ENCODE measurements at regions not wholly inside any gene's neighbourhood (a gene's known extent, or its start where the extent isn't known, plus 50 kb on each side); places are given as distances from the start of the nearest gene placed in this dataset.

GRCh38 chr3:61349717-61350116, 98.5 kb upstream of the FHIT start:
- Histone ChIP-seq H3K36me3 (ENCODE audit: insufficient read depth) (no peaks in the 10 kb centered on the region), H3K4me2 (no peak overlapping the region), H3K9me2 (ENCODE audit: insufficient read depth) (0 out of 2 replicates have a peak, but pooled peaks cover 8% of the 10 kb centered on the region), H3K4me1 (ENCODE audit: insufficient read depth) (no peaks in the 10 kb centered on the region), H3K4me3 (no peak overlapping the region), H3K27ac (ENCODE audit: low read depth) (no peak overlapping the region), H3K79me2 (replicated peaks; ENCODE audit: insufficient read depth) (no peaks in the 10 kb centered on the region), H3F3A (replicated peaks; ENCODE audit: low read depth) (no peaks in the 10 kb centered on the region), H3K27me3 (ENCODE audit: insufficient read depth) (no peaks in the 10 kb centered on the region), H2AFZ (no peak overlapping the region), H4K20me1 (replicated peaks; ENCODE audit: insufficient read depth) (no peaks in the 10 kb centered on the region; the same call in 1 of the 2 replicates)
- H3K9me3 Mint-ChIP-seq: no peaks in the 10 kb centered on the region
- no peak for TF ChIP-seq REST (IDR thresholded peaks at IDR 0.05; ENCODE audit: unreplicated experiment)
- no peak overlapping the region for H3K27ac Mint-ChIP-seq
- no peak for ATAC-seq
- H3K27me3 Mint-ChIP-seq (ENCODE audit: insufficient read depth, low read depth, poor library complexity): peaks cover 4% of the 10 kb centered on the region
- no peaks in the 10 kb centered on the region for H3K36me3 Mint-ChIP-seq (ENCODE audit: low read depth)
- no peaks in the 10 kb centered on the region; the same call in 1 of the 3 replicates for H3K4me1 Mint-ChIP-seq
- no peak for DNase-seq (ENCODE audit: low spot score)
- H3K4me3 Mint-ChIP-seq: no peak overlapping the region

GRCh38 chr3:61350782-61351309, 99.6 kb upstream of the FHIT start:
- Mint-ChIP-seq H3K4me3 (no peak overlapping the region), H3K27me3 (ENCODE audit: insufficient read depth, low read depth, poor library complexity) (peaks cover 4% of the 10 kb centered on the region), H3K4me1 (no peaks in the 10 kb centered on the region), H3K9me3 (no peaks in the 10 kb centered on the region), H3K27ac (no peak overlapping the region), H3K36me3 (ENCODE audit: low read depth) (no peaks in the 10 kb centered on the region)
- Histone ChIP-seq H3K36me3 (ENCODE audit: insufficient read depth) (no peaks in the 10 kb centered on the region), H3K4me2 (no peak overlapping the region), H3K79me2 (replicated peaks; ENCODE audit: insufficient read depth) (no peaks in the 10 kb centered on the region), H3K27ac (ENCODE audit: low read depth) (no peak overlapping the region), H3K4me1 (ENCODE audit: insufficient read depth) (no peaks in the 10 kb centered on the region), H3K27me3 (ENCODE audit: insufficient read depth) (no peaks in the 10 kb centered on the region), H3K4me3 (no peak overlapping the region), H3F3A (replicated peaks; ENCODE audit: low read depth) (no peaks in the 10 kb centered on the region), H4K20me1 (replicated peaks; ENCODE audit: insufficient read depth) (no peaks in the 10 kb centered on the region), H2AFZ (0 out of 2 replicates have a peak overlapping the region, but pooled peaks have one; percentile 7), H3K9me2 (ENCODE audit: insufficient read depth) (0 out of 2 replicates have a peak, but pooled peaks cover 4% of the 10 kb centered on the region)
- DNase-seq (ENCODE audit: low spot score) (no peak), ATAC-seq (no peak)
- TF ChIP-seq CTCF (conservative IDR thresholded peaks at IDR 0.05; ENCODE audit: low read depth in 2 of 2) (no peak), STAT1 (IDR thresholded peaks at IDR 0.05; ENCODE audit: unreplicated experiment) (no peak), REST (IDR thresholded peaks at IDR 0.05; ENCODE audit: unreplicated experiment) (no peak), NANOG (IDR thresholded peaks at IDR 0.05; ENCODE audit: borderline replicate concordance) (no peak), POLR2AphosphoS5 (IDR thresholded peaks at IDR 0.05; ENCODE audit: low read depth) (no peak), ZNF114 (CRISPR knock-in tag; IDR thresholded peaks at IDR 0.05) (no peak)
